Naive B cell (primary cell): ENCODE measurements at regions not wholly inside any gene's neighbourhood (a gene's known extent, or its start where the extent isn't known, plus 50 kb on each side); places are given as distances from the start of the nearest gene placed in this dataset.

Experiments used
- ATAC-seq, 2 donors: fragments of 150-1000 bp; cut with Tn5 transposase; 2 replicates each; pipeline ENCODE4 v1.10.0; 2021; ENCODE audit warnings: low read depth in 2 of 2, mild to moderate bottlenecking in 2 of 2, moderate library complexity in 2 of 2
- DNase-seq: peaks from one replicate; pipeline ENCODE4 v3.0.0; 2022
- H3K27ac Mint-ChIP-seq, 6 donors: one replicate each; pipeline ENCODE4 v1.8.0; 2020 to 2022; ENCODE audit warnings: mild to moderate bottlenecking in 6 of 6, mixed read lengths in 6 of 6, moderate library complexity in 5 of 6, inconsistent platforms in 2 of 6
- H3K27me3 Mint-ChIP-seq, 3 donors: one replicate each; pipeline ENCODE4 v1.8.0; 2021 to 2022; ENCODE audit warnings: mixed read lengths in 3 of 3, mild to moderate bottlenecking in 1 of 3
- H3K36me3 Mint-ChIP-seq, 2 donors: one replicate each; pipeline ENCODE4 v1.8.0; 2020 to 2022; ENCODE audit warnings: mixed read lengths in 2 of 2, inconsistent platforms in 1 of 2, mild to moderate bottlenecking in 1 of 2
- H3K4me1 Mint-ChIP-seq, 3 donors: one replicate each; pipeline ENCODE4 v1.8.0; 2020 to 2022; ENCODE audit warnings: mixed read lengths in 3 of 3, inconsistent platforms in 1 of 3, mild to moderate bottlenecking in 1 of 3, moderate library complexity in 1 of 3
- H3K4me3 Mint-ChIP-seq, 8 donors: one replicate each; pipeline ENCODE4 v1.8.0; 2020 to 2022; ENCODE audit warnings: mild to moderate bottlenecking in 8 of 8, mixed read lengths in 8 of 8, moderate library complexity in 8 of 8, inconsistent platforms in 2 of 8
- H3K9me3 Mint-ChIP-seq, 7 donors: one replicate each; pipeline ENCODE4 v1.8.0; 2020 to 2022; ENCODE audit warnings: mixed read lengths in 7 of 7, mild to moderate bottlenecking in 5 of 7, inconsistent platforms in 2 of 7, moderate library complexity in 1 of 7

DNA sequence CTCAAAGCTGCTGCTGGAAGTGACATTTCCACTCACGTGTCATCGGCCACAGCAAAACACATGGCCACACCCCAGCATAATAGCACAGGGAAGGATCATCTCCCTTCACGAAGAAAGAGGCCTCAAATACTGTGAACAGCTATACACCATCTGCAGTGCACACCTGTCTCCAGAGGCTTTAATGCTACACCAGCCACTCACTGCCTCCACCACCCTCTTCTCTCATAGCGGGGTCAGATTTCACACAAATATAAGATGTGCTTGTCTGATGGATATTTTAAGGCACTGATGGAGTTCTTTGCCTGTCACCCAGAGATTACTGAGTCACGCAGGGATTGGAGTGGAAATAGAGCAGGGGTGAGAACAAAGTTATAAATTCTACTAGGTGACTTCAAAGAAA, 374.0 kb downstream of the ZNF516 start:
- Mint-ChIP-seq H3K4me3 (no peak overlapping the region), H3K27me3 (peaks cover 0 to 6% (median 4%) of the 10 kb centered on the region in 3 donors), H3K36me3 (no peaks in the 10 kb centered on the region), H3K27ac (no peak overlapping the region), H3K4me1 (no peaks in the 10 kb centered on the region), H3K9me3 (peaks cover 0 to 13% (median 5%) of the 10 kb centered on the region in 7 donors)
- no peak for DNase-seq
- ATAC-seq, result no peak

DNA sequence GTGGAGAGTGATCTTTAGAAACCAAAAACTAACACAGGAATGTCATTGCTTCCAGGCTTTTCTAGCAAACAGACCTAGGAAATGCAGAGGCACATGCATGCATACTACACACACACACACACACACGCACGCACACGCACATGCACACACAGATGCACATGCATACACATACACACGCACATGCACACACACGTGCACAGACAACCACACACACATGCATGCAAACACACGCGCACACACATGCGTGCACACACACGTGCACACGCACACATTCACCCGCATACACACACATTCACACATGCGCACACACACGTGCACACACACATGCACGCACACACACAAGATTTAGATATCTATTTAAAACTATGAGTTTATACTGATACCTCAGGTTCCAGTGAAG, 379.5 kb downstream of the ZNF516 start:
- ATAC-seq, result no peak
- Mint-ChIP-seq H3K4me1 (no peaks in the 10 kb centered on the region), H3K36me3 (no peaks in the 10 kb centered on the region), H3K27me3 (no peaks in the 10 kb centered on the region), H3K27ac (no peak overlapping the region), H3K9me3 (peaks cover 0 to 5% (median 2%) of the 10 kb centered on the region in 7 donors), H3K4me3 (no peak overlapping the region)
- DNase-seq, result no peak

DNA sequence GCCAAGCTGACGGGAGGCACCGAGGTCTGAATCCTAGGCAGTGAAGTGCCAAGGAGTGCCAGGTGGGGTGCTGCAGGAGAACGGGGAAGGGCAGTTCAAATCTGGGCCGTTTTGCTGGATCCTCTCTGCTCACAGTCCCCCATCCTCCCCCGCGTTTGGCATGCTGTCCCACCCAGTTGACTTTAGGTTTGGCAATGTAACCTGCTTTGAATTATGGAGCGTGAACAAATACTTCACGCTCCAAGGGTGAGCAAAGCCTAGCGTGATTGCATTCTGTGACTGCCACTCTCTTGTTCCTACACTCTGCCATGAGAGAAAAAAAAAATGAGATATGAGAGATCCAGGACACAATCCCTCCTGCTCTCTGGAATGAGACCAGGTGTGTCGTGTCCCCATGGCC, 381.9 kb downstream of the ZNF516 start:
- Mint-ChIP-seq H3K27ac (no peak overlapping the region), H3K4me1 (no peaks in the 10 kb centered on the region), H3K9me3 (peaks cover 0 to 9% (median 2%) of the 10 kb centered on the region in 7 donors), H3K36me3 (no peaks in the 10 kb centered on the region), H3K27me3 (no peaks in the 10 kb centered on the region), H3K4me3 (no peak overlapping the region)
- ATAC-seq (no peak), DNase-seq (no peak)

DNA sequence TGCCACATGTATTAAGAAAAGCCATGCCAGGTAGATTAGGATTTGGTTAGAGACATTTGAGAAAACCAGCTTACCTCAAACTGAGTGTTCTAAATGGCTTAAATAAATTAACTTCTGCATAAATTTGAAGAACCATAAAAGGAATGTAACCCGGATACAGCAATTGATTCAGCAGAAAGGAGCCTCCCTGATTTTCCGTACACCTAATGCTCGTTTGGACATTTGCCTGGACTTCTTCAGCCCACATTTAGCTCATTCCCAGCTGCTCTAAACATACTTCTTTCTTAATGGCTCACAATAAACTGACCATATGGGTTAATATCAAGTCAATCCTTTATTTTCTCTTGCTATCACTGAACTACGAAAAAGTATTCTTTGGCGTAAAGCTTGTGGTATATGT, 392.4 kb downstream of the ZNF516 start:
- H3K4me3 Mint-ChIP-seq, result no peak overlapping the region
- no peaks in the 10 kb centered on the region for H3K4me1 Mint-ChIP-seq
- peaks cover 0 to 8% of the 10 kb centered on the region in 2 donors for H3K36me3 Mint-ChIP-seq
- H3K27ac Mint-ChIP-seq, result no peak overlapping the region
- ATAC-seq, result no peak
- peaks cover 2 to 32% (median 17%) of the 10 kb centered on the region in 7 donors for H3K9me3 Mint-ChIP-seq
- H3K27me3 Mint-ChIP-seq, result no peaks in the 10 kb centered on the region
- DNase-seq, result no peak

DNA sequence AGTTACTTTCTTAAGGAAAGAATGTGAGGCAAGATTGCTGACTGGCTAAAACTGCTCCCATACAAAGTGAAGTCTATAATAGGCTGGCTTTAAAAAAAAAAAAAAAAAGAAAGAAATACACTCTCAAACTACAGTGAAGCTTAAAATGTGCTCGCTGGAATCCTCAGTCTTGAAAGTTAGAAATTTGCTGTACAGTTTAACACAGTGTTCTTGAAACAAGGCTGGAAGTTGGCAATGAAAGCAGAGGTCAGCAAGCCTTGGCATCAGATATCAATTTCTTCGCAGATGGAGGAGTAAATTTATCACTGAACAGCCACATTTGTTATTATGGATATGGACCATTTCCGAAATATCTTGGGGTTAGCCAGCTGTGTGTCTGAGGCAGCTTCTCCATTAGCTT, 392.9 kb downstream of the ZNF516 start:
- Mint-ChIP-seq H3K36me3 (peaks cover 0 to 8% of the 10 kb centered on the region in 2 donors), H3K9me3 (peaks cover 2 to 30% (median 14%) of the 10 kb centered on the region in 7 donors), H3K27me3 (no peaks in the 10 kb centered on the region), H3K4me3 (no peak overlapping the region), H3K27ac (no peak overlapping the region), H3K4me1 (no peaks in the 10 kb centered on the region)
- DNase-seq (no peak), ATAC-seq (no peak)

DNA sequence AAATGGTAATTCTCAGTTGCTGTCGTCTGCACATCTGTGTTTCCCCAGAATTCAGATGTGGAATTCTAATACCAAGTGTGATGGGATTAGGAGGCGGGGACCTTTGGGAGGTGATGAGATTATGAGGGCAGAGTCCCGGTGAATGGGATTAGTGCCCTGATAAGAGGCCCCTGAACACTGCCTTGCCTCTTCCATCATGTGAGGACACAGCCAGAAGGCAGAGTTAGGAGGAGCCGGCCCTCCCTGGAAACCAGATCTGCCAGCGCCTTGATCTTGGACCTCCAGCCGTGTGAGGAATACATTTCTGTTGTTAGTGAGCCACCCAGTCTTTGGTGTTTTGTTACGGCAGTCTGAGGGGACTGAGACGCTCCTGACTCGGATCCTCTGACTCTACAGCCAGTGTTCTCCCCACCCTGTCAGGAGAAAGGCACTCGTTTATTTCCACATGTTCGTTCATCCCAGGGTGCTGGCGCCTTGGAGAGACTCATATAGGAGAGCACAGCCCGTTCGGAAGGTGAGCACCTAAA, 395.0 kb downstream of the ZNF516 start:
- H3K9me3 Mint-ChIP-seq, result peaks cover 2 to 32% (median 11%) of the 10 kb centered on the region in 7 donors
- H3K4me3 Mint-ChIP-seq, result no peak overlapping the region
- no peaks in the 10 kb centered on the region for H3K27me3 Mint-ChIP-seq
- H3K4me1 Mint-ChIP-seq, result no peaks in the 10 kb centered on the region
- ATAC-seq, result no peak
- DNase-seq, result no peak
- no peak overlapping the region for H3K27ac Mint-ChIP-seq
- H3K36me3 Mint-ChIP-seq, result peaks cover 0 to 7% of the 10 kb centered on the region in 2 donors

DNA sequence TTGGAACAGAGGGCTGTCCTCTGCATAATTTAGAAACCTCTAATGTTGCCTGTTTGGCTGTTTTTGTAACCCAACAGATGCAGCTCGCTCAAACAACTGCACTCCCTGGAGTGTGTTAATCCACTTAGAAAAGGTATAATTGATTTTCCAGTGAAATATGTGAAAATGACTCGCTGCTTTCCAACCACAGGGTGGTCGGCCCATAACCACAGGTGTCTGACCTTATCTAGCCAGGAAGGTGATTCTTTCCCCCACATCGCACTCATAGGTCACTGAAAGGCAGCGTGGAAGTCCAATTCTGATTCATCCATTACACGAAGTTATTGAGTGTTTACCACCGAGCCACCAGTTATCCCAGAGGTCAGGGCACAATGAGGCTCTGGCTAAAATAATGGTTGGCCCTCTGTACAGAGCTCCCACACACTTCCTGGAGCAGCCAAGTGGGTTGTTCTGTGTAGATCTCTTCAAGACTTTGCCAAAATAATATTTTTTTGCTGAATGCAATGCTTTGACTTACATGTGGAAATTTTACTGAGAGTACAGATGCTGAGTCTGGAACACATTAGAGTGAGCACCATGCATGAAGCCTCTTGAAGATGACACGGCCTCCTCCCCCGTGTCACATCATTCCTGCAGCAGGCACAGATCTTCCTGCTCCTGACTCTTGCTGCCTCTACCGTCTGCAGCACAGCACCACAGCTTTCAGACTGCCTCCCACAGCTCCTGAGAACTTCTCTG, 396.2 kb downstream of the ZNF516 start:
- no peaks in the 10 kb centered on the region for H3K36me3 Mint-ChIP-seq
- no peak overlapping the region for H3K4me3 Mint-ChIP-seq
- DNase-seq (no peak), ATAC-seq (no peak)
- no peak overlapping the region for H3K27ac Mint-ChIP-seq
- peaks cover 2 to 27% (median 6%) of the 10 kb centered on the region in 7 donors for H3K9me3 Mint-ChIP-seq
- no peaks in the 10 kb centered on the region for H3K4me1 Mint-ChIP-seq
- no peaks in the 10 kb centered on the region for H3K27me3 Mint-ChIP-seq

DNA sequence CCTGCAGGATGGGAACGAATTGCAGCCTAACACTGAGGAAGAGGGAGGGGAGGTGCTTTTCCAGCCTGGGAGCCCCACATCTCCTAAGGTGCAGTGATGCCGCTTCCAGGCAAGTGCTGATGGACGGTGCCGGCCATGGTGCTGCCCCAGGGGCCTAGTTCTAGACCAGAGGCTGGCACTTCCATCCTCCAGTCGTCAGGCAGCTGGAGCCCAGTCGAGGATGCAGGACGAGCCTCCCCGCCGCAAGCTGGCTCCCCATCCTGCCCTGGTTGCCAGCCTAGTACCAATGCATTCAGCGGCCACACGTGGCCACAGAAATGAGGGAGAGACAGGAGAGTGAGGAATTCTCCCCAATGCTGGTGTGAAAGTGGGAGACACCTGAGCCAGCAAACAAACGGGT, 413.5 kb downstream of the ZNF516 start:
- Mint-ChIP-seq H3K27ac (no peak overlapping the region), H3K9me3 (peaks cover 0 to 9% (median 3%) of the 10 kb centered on the region in 7 donors), H3K36me3 (peaks cover 0 to 5% of the 10 kb centered on the region in 2 donors), H3K27me3 (no peaks in the 10 kb centered on the region), H3K4me3 (no peak overlapping the region), H3K4me1 (no peaks in the 10 kb centered on the region)
- ATAC-seq, result no peak
- DNase-seq, result no peak

DNA sequence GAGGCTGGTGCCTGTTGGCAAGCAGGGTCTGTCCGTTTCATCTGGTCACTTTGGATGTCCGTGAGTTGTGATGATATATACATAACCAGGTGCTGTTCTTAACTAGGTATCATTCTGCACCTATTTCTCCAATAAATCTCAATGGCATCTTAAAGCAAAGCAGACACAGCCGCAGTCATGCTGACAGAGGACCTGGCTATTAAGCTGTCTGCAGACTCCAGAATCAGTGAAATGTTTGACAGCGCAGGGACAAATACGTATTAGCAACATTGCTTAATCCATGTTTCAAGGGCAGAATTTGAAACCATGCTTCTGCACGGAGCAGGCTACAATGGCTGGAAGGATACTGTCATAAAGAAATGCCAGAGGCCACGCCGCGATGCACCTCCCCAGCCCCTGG, 414.6 kb downstream of the ZNF516 start:
- DNase-seq (no peak), ATAC-seq (no peak)
- Mint-ChIP-seq H3K27me3 (no peaks in the 10 kb centered on the region), H3K27ac (no peak overlapping the region), H3K4me1 (no peaks in the 10 kb centered on the region), H3K9me3 (peaks cover 0 to 6% (median 0%) of the 10 kb centered on the region in 7 donors), H3K4me3 (no peak overlapping the region), H3K36me3 (no peaks in the 10 kb centered on the region)

DNA sequence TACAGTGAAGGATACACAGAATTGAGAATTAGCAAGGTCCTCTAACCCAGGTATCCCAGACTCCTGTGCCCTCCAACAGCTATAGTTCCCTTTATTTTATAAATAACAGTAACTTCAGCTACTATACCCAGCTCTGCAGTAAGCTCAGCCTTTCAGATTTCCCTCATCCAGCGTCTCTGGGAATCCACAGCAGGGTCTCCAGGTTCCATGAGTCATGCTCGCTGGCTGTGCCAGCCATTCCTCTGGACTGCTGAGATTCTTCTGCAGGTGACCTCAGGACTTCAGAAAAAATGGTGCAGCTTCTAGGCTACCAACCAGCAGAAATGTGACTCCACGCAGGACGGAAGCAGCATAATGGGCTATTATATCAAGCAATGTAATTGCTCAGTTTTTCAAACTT, 419.3 kb downstream of the ZNF516 start:
- H3K27ac Mint-ChIP-seq, result no peak overlapping the region
- H3K36me3 Mint-ChIP-seq, result no peaks in the 10 kb centered on the region
- ATAC-seq (no peak), DNase-seq (no peak)
- no peak overlapping the region for H3K4me3 Mint-ChIP-seq
- H3K4me1 Mint-ChIP-seq, result no peaks in the 10 kb centered on the region
- H3K27me3 Mint-ChIP-seq, result no peaks in the 10 kb centered on the region
- peaks cover 0 to 8% (median 3%) of the 10 kb centered on the region in 7 donors for H3K9me3 Mint-ChIP-seq

DNA sequence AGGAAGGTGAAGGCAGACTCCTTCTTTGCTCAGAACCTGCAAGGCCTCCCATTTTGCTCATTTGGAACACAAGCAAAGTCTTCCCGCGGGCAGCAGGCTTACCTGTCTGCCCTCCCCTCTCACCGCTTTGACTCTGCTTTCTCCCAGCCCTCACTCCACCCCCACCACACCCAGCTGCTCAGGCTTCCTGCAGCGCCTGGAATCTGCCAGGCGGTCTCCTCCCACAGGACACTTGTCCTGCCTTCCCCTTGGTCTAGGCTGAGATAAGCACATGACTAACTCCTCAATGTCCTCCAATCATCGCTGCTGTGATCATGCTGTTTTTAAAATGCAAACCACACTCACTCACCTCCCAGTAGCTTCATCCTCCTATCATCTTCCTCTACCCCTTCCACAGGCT, 430.0 kb downstream of the ZNF516 start:
- Mint-ChIP-seq H3K9me3 (peaks cover 0 to 12% (median 3%) of the 10 kb centered on the region in 7 donors), H3K27ac (peak overlapping the region in 1 of 6 donors; percentile 44), H3K27me3 (no peaks in the 10 kb centered on the region), H3K4me3 (no peak overlapping the region), H3K4me1 (no peaks in the 10 kb centered on the region), H3K36me3 (no peaks in the 10 kb centered on the region)
- ATAC-seq (no peak), DNase-seq (no peak)

DNA sequence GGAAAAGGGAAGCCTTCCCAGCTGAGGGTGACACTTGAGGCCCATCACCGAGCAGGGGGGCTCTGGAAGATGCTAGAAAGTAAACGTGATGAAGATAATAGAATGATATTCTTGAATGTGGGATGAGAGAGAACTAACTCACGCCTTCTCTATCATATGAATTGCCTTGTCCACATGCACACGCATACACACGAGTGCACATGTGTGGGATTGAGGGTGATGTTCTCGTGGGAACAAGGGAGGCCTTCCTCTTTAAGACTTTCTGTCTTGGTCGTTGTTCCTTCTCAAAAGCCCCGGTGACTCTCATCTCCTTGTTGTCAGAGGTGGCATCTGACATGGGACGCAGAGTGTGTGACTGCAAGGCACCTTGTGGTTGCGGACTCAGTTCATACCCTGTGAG, 436.9 kb downstream of the ZNF516 start:
- Mint-ChIP-seq H3K9me3 (peaks cover 0 to 8% (median 0%) of the 10 kb centered on the region in 7 donors), H3K36me3 (no peaks in the 10 kb centered on the region), H3K4me1 (no peaks in the 10 kb centered on the region), H3K27ac (no peak overlapping the region), H3K4me3 (no peak overlapping the region), H3K27me3 (no peaks in the 10 kb centered on the region)
- ATAC-seq (no peak), DNase-seq (no peak)

DNA sequence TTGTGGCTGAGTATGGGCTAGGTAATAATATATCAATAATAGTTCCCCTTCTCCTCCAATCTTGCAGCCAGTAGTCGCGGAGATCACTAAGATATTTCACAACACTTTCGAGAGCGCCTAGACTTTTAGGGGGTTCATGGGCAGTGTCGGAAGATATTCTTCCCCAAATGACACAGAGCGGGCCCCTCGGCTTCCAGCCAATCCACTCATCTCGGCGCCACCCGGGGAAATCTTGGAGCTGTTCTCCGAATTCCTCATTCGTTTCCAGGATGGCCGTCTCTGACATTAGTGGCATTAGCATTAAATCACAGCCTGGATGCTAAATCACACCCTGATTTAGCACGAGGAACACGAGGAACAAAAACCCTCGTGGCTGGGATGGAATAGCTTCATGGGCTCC, 437.7 kb downstream of the ZNF516 start:
- H3K27ac Mint-ChIP-seq, result no peak overlapping the region
- ATAC-seq, result no peak

DNA sequence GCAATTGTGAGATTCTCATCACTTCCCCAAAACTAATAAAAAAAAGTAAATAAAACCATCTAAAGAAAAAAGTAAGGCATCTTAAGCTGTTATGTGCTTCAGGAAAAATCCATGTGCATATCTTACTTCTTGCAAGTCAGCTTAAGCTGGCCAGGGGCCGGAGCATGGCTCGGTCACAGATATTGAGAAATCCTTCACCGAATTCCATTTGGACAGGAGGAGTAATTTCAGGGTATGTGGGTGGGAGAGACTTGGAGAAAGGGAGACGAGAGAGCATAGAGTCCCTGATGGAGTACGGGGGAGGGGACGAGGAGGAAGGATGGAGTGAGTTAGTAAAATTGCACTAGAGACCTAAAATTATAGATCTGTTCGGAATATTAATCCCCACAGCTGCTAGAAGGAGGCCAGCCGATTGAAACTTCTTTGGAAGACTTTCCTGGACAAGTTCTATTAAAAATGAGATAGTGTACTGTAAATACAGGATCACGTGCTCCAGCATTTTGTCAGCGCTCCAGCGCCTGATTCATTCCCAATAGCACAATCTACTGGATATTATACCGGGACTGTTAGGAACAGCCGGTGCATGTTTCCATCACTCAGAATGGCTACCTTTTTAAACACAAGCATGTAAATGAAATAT, 438.5 kb downstream of the ZNF516 start:
- no peak for ATAC-seq
- H3K4me1 Mint-ChIP-seq, result no peaks in the 10 kb centered on the region
- H3K4me3 Mint-ChIP-seq, result no peak overlapping the region
- no peak for DNase-seq
- H3K36me3 Mint-ChIP-seq, result no peaks in the 10 kb centered on the region
- no peaks in the 10 kb centered on the region for H3K27me3 Mint-ChIP-seq
- peaks cover 0 to 8% (median 2%) of the 10 kb centered on the region in 7 donors for H3K9me3 Mint-ChIP-seq
- no peak overlapping the region for H3K27ac Mint-ChIP-seq

More for the DNA sequence above, 437.7 kb downstream of the ZNF516 start:
- no peak for DNase-seq
- H3K27me3 Mint-ChIP-seq, result no peaks in the 10 kb centered on the region
- H3K4me1 Mint-ChIP-seq, result no peaks in the 10 kb centered on the region
- no peaks in the 10 kb centered on the region for H3K36me3 Mint-ChIP-seq
- H3K9me3 Mint-ChIP-seq, result peaks cover 0 to 8% (median 0%) of the 10 kb centered on the region in 7 donors
- no peak overlapping the region for H3K4me3 Mint-ChIP-seq
